ENCODE measurements at regions not wholly inside any gene's neighbourhood (a gene's known extent, or its start where the extent isn't known, plus 50 kb on each side); places are given as distances from the start of the nearest gene placed in this dataset.

- Histone ChIP-seq H3K27me3 (ENCODE audit: insufficient read depth, low read length, poor library complexity, severe bottlenecking) (peaks cover 11% of the 10 kb centered on the region), H3K9ac (ENCODE audit: low read depth, low read length, poor library complexity, severe bottlenecking) (no peak overlapping the region), H3K9me2 (replicated peaks; ENCODE audit: low read depth, low read length) (no peaks in the 10 kb centered on the region), H3K4me1 (ENCODE audit: insufficient read depth, low read length, poor library complexity, severe bottlenecking) (peaks cover 4% of the 10 kb centered on the region), H2AFZ (ENCODE audit: low read length) (no peak overlapping the region), H3K9me3 (ENCODE audit: insufficient read depth, low read depth, low read length) (no peaks in the 10 kb centered on the region), H3K79me2 (ENCODE audit: insufficient read depth, low read length) (no peaks in the 10 kb centered on the region), H3F3A (ENCODE audit: low read depth) (no peaks in the 10 kb centered on the region), H3K36me3 (ENCODE audit: insufficient read depth, low read length) (no peaks in the 10 kb centered on the region), H3K4me3 (ENCODE audit: low read length, poor library complexity, severe bottlenecking) (no peak overlapping the region), H4K20me1 (ENCODE audit: insufficient read depth, low read length, poor library complexity, severe bottlenecking) (no peaks in the 10 kb centered on the region), H3K4me2 (ENCODE audit: low read depth, low read length, poor library complexity, severe bottlenecking) (no peak overlapping the region)
- TF ChIP-seq CTCF (conservative IDR thresholded peaks at IDR 0.05; ENCODE audit: low read length) (no peak), EZH2phosphoT487 (IDR thresholded peaks at IDR 0.05; ENCODE audit: borderline replicate concordance) (no peak)
Measured at GRCh38 chr15:66846031-66846430, 144.0 kb downstream of the SMAD6 start.

DNA sequence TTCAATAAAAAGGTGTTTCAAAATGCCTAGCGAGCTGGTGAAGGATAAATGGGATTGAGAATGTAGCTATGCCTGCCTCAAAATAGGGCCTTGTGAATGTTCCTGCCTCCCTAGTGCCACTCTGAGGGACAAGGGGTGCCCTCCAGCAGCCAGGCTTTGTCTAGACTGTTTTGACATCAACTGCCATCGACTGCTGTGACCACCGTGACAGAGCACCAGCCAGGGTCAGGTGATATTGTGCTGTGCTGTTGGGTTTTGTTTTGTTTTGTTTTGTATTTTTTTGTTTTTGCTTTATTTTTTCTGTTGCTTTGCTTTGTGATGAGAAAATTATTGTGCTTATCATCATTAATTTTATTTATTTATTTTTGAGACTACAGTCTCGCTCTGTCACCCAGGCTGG is 144.8 kb downstream of the SMAD6 start:
- Histone ChIP-seq H3F3A (ENCODE audit: low read depth) (no peaks in the 10 kb centered on the region), H3K4me2 (ENCODE audit: low read depth, low read length, poor library complexity, severe bottlenecking) (no peak overlapping the region), H3K9me3 (ENCODE audit: insufficient read depth, low read depth, low read length) (no peaks in the 10 kb centered on the region), H3K79me2 (ENCODE audit: insufficient read depth, low read length) (no peaks in the 10 kb centered on the region), H3K9ac (ENCODE audit: low read depth, low read length, poor library complexity, severe bottlenecking) (no peak overlapping the region), H3K27me3 (ENCODE audit: insufficient read depth, low read length, poor library complexity, severe bottlenecking) (peaks cover 11% of the 10 kb centered on the region), H2AFZ (ENCODE audit: low read length) (no peak overlapping the region), H4K20me1 (ENCODE audit: insufficient read depth, low read length, poor library complexity, severe bottlenecking) (no peaks in the 10 kb centered on the region), H3K4me1 (ENCODE audit: insufficient read depth, low read length, poor library complexity, severe bottlenecking) (peaks cover 10% of the 10 kb centered on the region), H3K4me3 (ENCODE audit: low read length, poor library complexity, severe bottlenecking) (no peak overlapping the region), H3K9me2 (replicated peaks; ENCODE audit: low read depth, low read length) (no peaks in the 10 kb centered on the region), H3K36me3 (ENCODE audit: insufficient read depth, low read length) (no peaks in the 10 kb centered on the region)
- TF ChIP-seq CTCF (conservative IDR thresholded peaks at IDR 0.05; ENCODE audit: low read length) = no peak
- TF ChIP-seq EZH2phosphoT487 (IDR thresholded peaks at IDR 0.05; ENCODE audit: borderline replicate concordance) = no peak

DNA sequence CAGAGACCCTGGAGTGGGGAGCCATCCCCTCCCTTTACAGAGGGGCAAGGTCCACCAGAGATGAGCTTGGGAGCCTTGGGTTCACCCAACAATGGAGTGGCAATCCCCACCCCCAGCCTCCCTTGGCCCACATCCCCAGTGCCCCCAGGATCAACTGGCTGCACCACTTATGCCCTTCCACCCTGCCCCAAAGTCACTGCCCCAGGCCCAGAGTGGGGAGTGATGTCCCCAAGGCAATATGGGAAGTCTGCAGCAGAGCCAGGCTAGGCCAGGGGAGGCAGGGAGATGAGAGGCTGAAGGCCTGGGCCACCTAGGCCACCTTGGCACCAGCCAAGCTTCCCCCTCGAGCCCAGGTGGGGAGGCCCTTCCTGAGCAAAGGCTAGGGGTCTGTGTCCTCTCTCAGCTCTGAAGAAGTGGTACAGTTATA is 145.5 kb downstream of the SMAD6 start:
- no peaks in the 10 kb centered on the region for H3K79me2 ChIP-seq (ENCODE audit: insufficient read depth, low read length)
- peaks cover 10% of the 10 kb centered on the region for H3K4me1 ChIP-seq (ENCODE audit: insufficient read depth, low read length, poor library complexity, severe bottlenecking)
- H3F3A ChIP-seq (ENCODE audit: low read depth) = no peaks in the 10 kb centered on the region
- no peaks in the 10 kb centered on the region for H3K36me3 ChIP-seq (ENCODE audit: insufficient read depth, low read length)
- no peak overlapping the region for H3K4me3 ChIP-seq (ENCODE audit: low read length, poor library complexity, severe bottlenecking)
- no peak for TF ChIP-seq CTCF (conservative IDR thresholded peaks at IDR 0.05; ENCODE audit: low read length)
- no peak for TF ChIP-seq EZH2phosphoT487 (IDR thresholded peaks at IDR 0.05; ENCODE audit: borderline replicate concordance)
- no peak overlapping the region for H3K4me2 ChIP-seq (ENCODE audit: low read depth, low read length, poor library complexity, severe bottlenecking)
- H4K20me1 ChIP-seq (ENCODE audit: insufficient read depth, low read length, poor library complexity, severe bottlenecking) = no peaks in the 10 kb centered on the region
- H2AFZ ChIP-seq (ENCODE audit: low read length) = no peak overlapping the region
- H3K9me3 ChIP-seq (ENCODE audit: insufficient read depth, low read depth, low read length) = no peaks in the 10 kb centered on the region
- no peak overlapping the region for H3K9ac ChIP-seq (ENCODE audit: low read depth, low read length, poor library complexity, severe bottlenecking)
- H3K9me2 ChIP-seq (replicated peaks; ENCODE audit: low read depth, low read length) = no peaks in the 10 kb centered on the region
- H3K27me3 ChIP-seq (ENCODE audit: insufficient read depth, low read length, poor library complexity, severe bottlenecking) = peaks cover 11% of the 10 kb centered on the region
